COLO668 (cell line): ENCODE measurements at regions not wholly inside any gene's neighbourhood (a gene's known extent, or its start where the extent isn't known, plus 50 kb on each side); places are given as distances from the start of the nearest gene placed in this dataset.
A peak's percentile ranks its signal among the peaks of the same experiment; 100 is the strongest.

Source experiments
- DNase-seq: peaks from one replicate; lab custom pipeline; 2025; ENCODE audit not compliant: unreplicated experiment; lab: John Stamatoyannopoulos, UW

DNA sequence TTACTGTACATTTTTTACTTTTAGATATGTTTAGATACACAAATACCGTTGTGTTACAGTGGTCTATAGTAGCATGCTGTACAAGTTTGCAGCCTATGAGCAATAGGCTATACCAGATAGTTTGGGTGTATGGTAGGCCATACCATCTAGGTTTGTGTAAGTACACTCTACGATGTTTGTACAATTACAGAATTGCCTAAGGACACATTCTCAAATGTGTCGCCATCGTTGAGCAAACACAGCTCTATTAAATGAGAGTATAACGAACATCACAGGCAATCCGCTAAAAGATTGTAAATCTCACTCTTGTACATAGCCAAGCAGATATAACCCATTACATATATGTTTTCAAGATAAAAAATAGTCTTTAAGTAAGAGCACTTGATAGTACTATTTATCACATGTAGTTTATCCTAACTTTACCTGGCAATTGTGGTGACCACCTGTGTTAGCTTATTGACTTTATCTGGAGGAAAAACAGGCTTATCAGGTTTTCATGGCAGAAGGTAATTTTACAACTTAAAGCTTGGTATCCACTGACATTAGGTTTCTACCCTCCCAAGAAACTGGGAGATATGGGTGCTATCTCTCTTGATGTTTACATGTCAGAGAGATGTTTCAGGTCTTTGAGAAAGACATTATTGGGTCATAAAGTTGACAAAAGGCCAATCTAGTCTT, 898.7 kb downstream of the NSUN3 start:
- DNase-seq = peak; percentile 3

GRCh38 chr3:94965867-94966475, 903.1 kb downstream of the NSUN3 start:
- no peak for DNase-seq

- no peak for DNase-seq
Observed at GRCh38 chr3:94967196-94967595, 904.3 kb downstream of the NSUN3 start.

- no peak for DNase-seq
Observed at GRCh38 chr3:94968519-94968918, 905.7 kb downstream of the NSUN3 start.

- DNase-seq = no peak
Observed at GRCh38 chr3:94972066-94972465, 909.2 kb downstream of the NSUN3 start.

DNA sequence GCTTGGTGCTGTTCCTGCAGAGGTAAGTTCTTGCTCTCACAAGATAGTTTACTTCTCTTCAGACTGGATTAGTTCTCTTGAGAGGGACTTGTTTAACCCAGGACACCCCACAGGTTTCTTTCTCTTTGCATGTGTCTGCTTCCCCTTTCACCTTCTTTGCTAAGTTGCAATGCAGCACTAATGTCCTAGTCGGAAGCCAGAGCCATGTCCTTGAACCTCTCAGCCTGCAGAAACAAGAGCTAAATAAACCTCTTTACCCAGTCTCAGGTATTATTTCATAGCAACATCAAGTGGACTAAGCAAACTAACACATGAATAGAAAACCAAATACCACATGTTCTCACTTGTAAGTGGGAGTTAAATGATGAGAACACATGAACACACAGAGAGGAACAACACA, 915.2 kb downstream of the NSUN3 start:
- peak; percentile 14 for DNase-seq

DNA sequence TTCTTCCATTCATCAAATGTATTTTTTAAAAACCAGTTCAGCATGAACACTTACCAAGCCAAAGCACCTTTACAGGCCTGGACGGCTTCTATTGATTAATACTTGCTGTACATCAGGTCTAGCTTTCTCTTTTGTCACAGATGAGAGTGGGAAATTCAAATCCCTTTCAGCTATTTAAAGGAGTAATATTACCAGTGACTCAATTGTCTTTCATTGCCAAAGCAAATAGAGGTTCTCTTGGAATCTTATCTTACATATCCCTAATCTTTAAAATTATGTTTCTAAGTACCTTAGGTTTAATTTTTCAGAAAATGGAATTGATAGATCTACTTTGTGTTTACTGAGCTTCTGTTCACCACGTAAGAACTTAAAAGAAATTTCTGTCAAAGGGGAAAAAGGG, 922.9 kb downstream of the NSUN3 start:
- DNase-seq = no peak

- DNase-seq = no peak
Observed at GRCh38 chr3:94990952-94991705, 928.3 kb downstream of the NSUN3 start.

GRCh38 chr3:94996743-94997142, 933.9 kb downstream of the NSUN3 start:
- DNase-seq = no peak

GRCh38 chr3:95002438-95003046, 939.7 kb downstream of the NSUN3 start:
- DNase-seq = no peak

- no peak for DNase-seq
Observed at GRCh38 chr3:95028688-95029087, 965.8 kb downstream of the NSUN3 start.

GRCh38 chr3:95029644-95030043, 966.8 kb downstream of the NSUN3 start:
- no peak for DNase-seq

- no peak for DNase-seq
Observed at GRCh38 chr3:95036526-95037021, 973.7 kb downstream of the NSUN3 start.

GRCh38 chr3:95037097-95037496, 974.2 kb downstream of the NSUN3 start:
- DNase-seq = no peak

DNA sequence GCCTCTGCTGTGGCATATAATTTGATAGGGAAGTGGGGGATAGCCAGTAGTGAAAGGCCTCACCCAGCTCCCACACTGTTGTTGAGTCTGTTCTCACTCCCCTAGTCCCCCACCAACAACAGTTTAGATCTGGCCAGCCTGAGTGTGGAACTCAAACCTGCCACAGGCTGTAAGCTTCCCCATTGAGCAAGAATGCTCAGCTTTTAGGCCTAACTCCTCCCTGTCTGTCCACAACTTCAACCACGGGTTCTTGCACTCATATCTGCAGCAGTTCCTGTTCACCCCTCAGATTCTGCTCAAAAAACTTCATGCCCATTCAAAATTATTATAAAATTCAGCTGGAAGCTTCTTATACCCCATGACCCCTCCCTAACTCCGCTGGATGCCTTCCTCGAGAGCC, 975.1 kb downstream of the NSUN3 start:
- DNase-seq = no peak

- DNase-seq = no peak
Observed at GRCh38 chr3:95044101-95044500, 981.2 kb downstream of the NSUN3 start.

DNA sequence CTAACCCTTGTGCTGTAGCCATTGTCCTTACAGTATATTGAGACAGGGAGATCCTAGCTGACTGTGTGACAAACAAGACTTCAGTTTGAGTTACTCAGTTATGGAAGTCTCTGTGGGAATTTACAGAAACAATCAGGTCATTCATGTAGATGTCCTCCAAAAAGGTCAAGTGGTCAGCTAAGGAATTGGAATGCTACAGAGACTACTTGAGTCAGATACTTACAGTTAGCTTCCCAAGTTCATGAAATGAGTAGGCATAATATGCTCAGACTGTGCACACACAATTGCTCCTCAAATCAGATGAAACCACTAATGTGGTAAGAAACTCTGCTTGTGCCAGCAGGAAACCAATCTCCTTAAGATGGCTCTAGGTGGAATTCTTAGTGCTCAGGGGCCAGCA, 985.7 kb downstream of the NSUN3 start:
- DNase-seq = no peak

DNA sequence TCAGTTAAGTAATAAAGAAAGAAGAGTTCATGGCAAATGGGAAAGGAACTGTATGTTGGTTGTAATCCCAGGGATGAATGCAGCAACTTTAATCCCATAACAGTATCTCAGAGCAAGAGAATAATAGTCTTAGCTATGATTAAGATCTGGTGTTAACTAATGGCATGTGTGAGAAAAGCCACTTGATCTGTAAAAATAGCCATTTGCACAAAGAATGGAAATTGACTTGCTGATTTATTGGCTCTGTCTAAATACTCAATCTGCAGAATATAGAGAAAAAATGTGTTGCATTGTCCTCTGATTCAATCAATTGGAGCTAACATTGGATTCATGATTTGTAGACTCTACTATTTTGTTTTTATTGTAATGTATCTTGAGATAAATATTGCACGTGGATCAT, 987.0 kb downstream of the NSUN3 start:
- DNase-seq = no peak

GRCh38 chr3:95055288-95055687, 992.4 kb downstream of the NSUN3 start:
- no peak for DNase-seq

GRCh38 chr3:95082191-95082590, 1019.3 kb downstream of the NSUN3 start:
- no peak for DNase-seq

GRCh38 chr3:95084738-95085137, 1021.9 kb downstream of the NSUN3 start:
- DNase-seq = no peak

- DNase-seq = no peak
Observed at GRCh38 chr3:95088464-95088863, 1025.6 kb downstream of the NSUN3 start.
